GM23338 (cell line): ENCODE measurements at regions not wholly inside any gene's neighbourhood (a gene's known extent, or its start where the extent isn't known, plus 50 kb on each side); places are given as distances from the start of the nearest gene placed in this dataset.

Source experiments
- ATAC-seq: fragments of 200-7000 bp; cut with Tn5 transposase; 3 replicates; pipeline ENCODE4 v1.9.1; 2020
- DNase-seq: peaks from one replicate; pipeline ENCODE4 v3.0.0-alpha.2; 2015; ENCODE audit warnings: low spot score
- H2AFZ ChIP-seq: fragments of 200-600 bp; sonication (generic); 2 replicates; pipeline ENCODE4 v1.8.0; 2016; ENCODE audit warnings: antibody characterized with exemption, mild to moderate bottlenecking, moderate library complexity
- H3F3A ChIP-seq: fragments of 200-600 bp; sonication (generic); replicated peaks from 2 replicates; pipeline ENCODE4 v1.8.0; 2017; ENCODE audit warnings: antibody characterized with exemption, mixed run types, low read depth
- H3K27ac ChIP-seq: fragments of 200-600 bp; sonication (generic); 2 replicates; pipeline ENCODE4 v1.6.1; 2016; ENCODE audit warnings: low read depth
- H3K27me3 ChIP-seq: fragments of 200-600 bp; sonication (generic); 2 replicates; pipeline ENCODE4 v1.8.0; 2016; ENCODE audit warnings: mild to moderate bottlenecking, mixed run types, moderate library complexity; ENCODE audit not compliant: insufficient read depth
- H3K36me3 ChIP-seq: fragments of 200-600 bp; sonication (generic); 2 replicates; pipeline ENCODE4 v1.8.0; 2016; ENCODE audit warnings: mild to moderate bottlenecking; ENCODE audit not compliant: insufficient read depth
- H3K4me1 ChIP-seq: fragments of 200-600 bp; sonication (generic); 2 replicates; pipeline ENCODE4 v1.8.0; 2016; ENCODE audit warnings: mild to moderate bottlenecking, moderate library complexity; ENCODE audit not compliant: insufficient read depth
- H3K4me2 ChIP-seq: fragments of 200-600 bp; sonication (generic); 2 replicates; pipeline ENCODE4 v1.7.1; 2017; ENCODE audit warnings: mixed run types
- H3K4me3 ChIP-seq: fragments of 200-600 bp; sonication (generic); 2 replicates; pipeline ENCODE4 v1.6.1; 2016; ENCODE audit warnings: mixed run types
- H3K79me2 ChIP-seq: fragments of 200-600 bp; sonication (generic); replicated peaks from 2 replicates; pipeline ENCODE4 v1.8.0; 2017; ENCODE audit warnings: mild to moderate bottlenecking; ENCODE audit not compliant: insufficient read depth
- H3K9me2 ChIP-seq: fragments of 200-600 bp; sonication (generic); 2 replicates; pipeline ENCODE4 v1.8.0; 2017; ENCODE audit not compliant: insufficient read depth
- H4K20me1 ChIP-seq: fragments of 200-600 bp; sonication (generic); replicated peaks from 2 replicates; pipeline ENCODE4 v1.8.0; 2017; ENCODE audit warnings: mild to moderate bottlenecking; ENCODE audit not compliant: insufficient read depth
- H3K27ac Mint-ChIP-seq: 2 replicates; pipeline ENCODE4 v1.8.0; 2020; ENCODE audit warnings: inconsistent platforms, mild to moderate bottlenecking, moderate library complexity, mixed read lengths
- H3K27me3 Mint-ChIP-seq: 3 replicates; pipeline ENCODE4 v1.8.0; 2022; ENCODE audit warnings: low read depth, mild to moderate bottlenecking, moderate library complexity, mixed read lengths, inconsistent platforms; ENCODE audit not compliant: insufficient read depth, poor library complexity
- H3K36me3 Mint-ChIP-seq: 3 replicates; pipeline ENCODE4 v1.8.0; 2021; ENCODE audit warnings: low read depth, mild to moderate bottlenecking, inconsistent platforms, moderate library complexity, mixed read lengths
- H3K4me1 Mint-ChIP-seq: 3 replicates; pipeline ENCODE4 v1.8.0; 2020; ENCODE audit warnings: mild to moderate bottlenecking, inconsistent platforms, mixed read lengths
- H3K4me3 Mint-ChIP-seq: 3 replicates; pipeline ENCODE4 v1.8.0; 2021; ENCODE audit warnings: moderate library complexity, mild to moderate bottlenecking, inconsistent platforms, mixed read lengths
- H3K9me3 Mint-ChIP-seq: 3 replicates; pipeline ENCODE4 v1.8.0; 2020; ENCODE audit warnings: moderate library complexity, mild to moderate bottlenecking, inconsistent platforms, mixed read lengths
- CREB1 ChIP-seq: fragments of 250-450 bp; sonication (Bioruptor Pico); IDR thresholded peaks from 2 replicates; pipeline ENCODE4 v1.5.0; 2020; ENCODE audit warnings: low read depth, mild to moderate bottlenecking, moderate library complexity
- ETS1 ChIP-seq: IDR thresholded peaks from 2 replicates; pipeline ENCODE4 v1.6.1; 2016; ENCODE audit warnings: antibody characterized with exemption
- EZH2 ChIP-seq: fragments of 200-600 bp; sonication (generic); IDR thresholded peaks from one replicate; pipeline ENCODE4 v1.8.0; 2017; ENCODE audit warnings: antibody characterized with exemption, mild to moderate bottlenecking, low read depth; ENCODE audit not compliant: unreplicated experiment
- NANOG ChIP-seq: IDR thresholded peaks from 2 replicates; pipeline ENCODE4 v1.6.1; 2016; ENCODE audit warnings: antibody characterized with exemption, borderline replicate concordance
- POLR2AphosphoS5 ChIP-seq: IDR thresholded peaks from 2 replicates; pipeline ENCODE4 v1.6.1; 2016; ENCODE audit warnings: antibody characterized with exemption, low read depth
- STAT1 ChIP-seq: IDR thresholded peaks from one replicate; pipeline ENCODE4 v1.6.1; 2016; ENCODE audit warnings: antibody characterized with exemption; ENCODE audit not compliant: unreplicated experiment
- ZNF114 ChIP-seq: fragments of 250-450 bp; sonication (Bioruptor Pico); IDR thresholded peaks from 2 replicates; pipeline ENCODE4 v1.5.0; 2020; ENCODE audit warnings: mild to moderate bottlenecking, moderate library complexity
- ZNF331 ChIP-seq: fragments of 250-450 bp; sonication (Bioruptor Pico); IDR thresholded peaks from 2 replicates; pipeline ENCODE4 v1.5.0; 2020; ENCODE audit warnings: low read depth, mild to moderate bottlenecking, moderate library complexity
- ZNF462 ChIP-seq: fragments of 250-450 bp; sonication (Bioruptor Pico); IDR thresholded peaks from 2 replicates; pipeline ENCODE4 v1.5.0; 2020; ENCODE audit warnings: mild to moderate bottlenecking, moderate library complexity
- TF ChIP-seq, protein P1 (sequence below): IDR thresholded peaks from one replicate; pipeline ENCODE4 v1.6.1; 2018; ENCODE audit warnings: antibody characterized with exemption; ENCODE audit not compliant: unreplicated experiment

- TF ChIP-seq, protein P1, sequence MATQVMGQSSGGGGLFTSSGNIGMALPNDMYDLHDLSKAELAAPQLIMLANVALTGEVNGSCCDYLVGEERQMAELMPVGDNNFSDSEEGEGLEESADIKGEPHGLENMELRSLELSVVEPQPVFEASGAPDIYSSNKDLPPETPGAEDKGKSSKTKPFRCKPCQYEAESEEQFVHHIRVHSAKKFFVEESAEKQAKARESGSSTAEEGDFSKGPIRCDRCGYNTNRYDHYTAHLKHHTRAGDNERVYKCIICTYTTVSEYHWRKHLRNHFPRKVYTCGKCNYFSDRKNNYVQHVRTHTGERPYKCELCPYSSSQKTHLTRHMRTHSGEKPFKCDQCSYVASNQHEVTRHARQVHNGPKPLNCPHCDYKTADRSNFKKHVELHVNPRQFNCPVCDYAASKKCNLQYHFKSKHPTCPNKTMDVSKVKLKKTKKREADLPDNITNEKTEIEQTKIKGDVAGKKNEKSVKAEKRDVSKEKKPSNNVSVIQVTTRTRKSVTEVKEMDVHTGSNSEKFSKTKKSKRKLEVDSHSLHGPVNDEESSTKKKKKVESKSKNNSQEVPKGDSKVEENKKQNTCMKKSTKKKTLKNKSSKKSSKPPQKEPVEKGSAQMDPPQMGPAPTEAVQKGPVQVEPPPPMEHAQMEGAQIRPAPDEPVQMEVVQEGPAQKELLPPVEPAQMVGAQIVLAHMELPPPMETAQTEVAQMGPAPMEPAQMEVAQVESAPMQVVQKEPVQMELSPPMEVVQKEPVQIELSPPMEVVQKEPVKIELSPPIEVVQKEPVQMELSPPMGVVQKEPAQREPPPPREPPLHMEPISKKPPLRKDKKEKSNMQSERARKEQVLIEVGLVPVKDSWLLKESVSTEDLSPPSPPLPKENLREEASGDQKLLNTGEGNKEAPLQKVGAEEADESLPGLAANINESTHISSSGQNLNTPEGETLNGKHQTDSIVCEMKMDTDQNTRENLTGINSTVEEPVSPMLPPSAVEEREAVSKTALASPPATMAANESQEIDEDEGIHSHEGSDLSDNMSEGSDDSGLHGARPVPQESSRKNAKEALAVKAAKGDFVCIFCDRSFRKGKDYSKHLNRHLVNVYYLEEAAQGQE: no peak
- TF ChIP-seq ETS1 (no peak), EZH2 (no peak), STAT1 (no peak)
Measured at GRCh38 chrX:39820938-39821708, 276.6 kb downstream of the BCOR start (continued).

DNA sequence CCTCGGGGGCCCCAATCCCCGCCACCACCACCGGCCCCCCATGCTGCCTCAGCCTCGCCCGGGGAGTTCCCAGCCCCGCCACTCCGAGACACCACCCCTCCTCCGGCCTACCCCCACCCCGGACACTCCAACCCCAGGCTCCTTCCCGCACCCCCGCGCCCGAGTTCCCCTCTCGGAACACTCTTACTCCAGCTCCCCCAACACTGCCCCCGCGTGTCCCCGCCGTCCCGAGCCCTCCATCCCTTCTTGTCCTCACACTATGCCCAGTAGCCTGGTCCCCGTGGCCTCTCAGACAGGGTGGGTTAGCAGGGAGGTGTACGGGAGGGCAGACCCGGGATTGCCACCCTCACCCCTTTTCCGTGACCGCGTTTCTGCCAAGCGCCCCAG is 276.1 kb downstream of the BCOR start:
- Histone ChIP-seq H2AFZ (no peak overlapping the region), H3K4me2 (peak overlapping the region; percentile 68; the same call in 1 of the 2 replicates), H3K79me2 (no peaks in the 10 kb centered on the region), H3K27ac (no peak overlapping the region; the same call in 1 of the 2 replicates), H3K4me3 (peak overlapping the region; percentile 49), H3K36me3 (no peaks in the 10 kb centered on the region), H3K9me2 (no peaks in the 10 kb centered on the region), H3K4me1 (peaks cover 23% of the 10 kb centered on the region), H3F3A (no peaks in the 10 kb centered on the region), H3K27me3 (peaks cover 7% of the 10 kb centered on the region; the same call in 1 of the 2 replicates), H4K20me1 (no peaks in the 10 kb centered on the region)
- H3K4me1 Mint-ChIP-seq: peaks cover 51% of the 10 kb centered on the region
- no peak overlapping the region for H3K27ac Mint-ChIP-seq
- H3K27me3 Mint-ChIP-seq: peaks cover 22% of the 10 kb centered on the region
- ATAC-seq (no peak), DNase-seq (no peak)
- H3K9me3 Mint-ChIP-seq: peaks cover 3% of the 10 kb centered on the region; the same call in 1 of the 3 replicates
- peak overlapping the region; percentile 55; the same call in 2 of the 3 replicates for H3K4me3 Mint-ChIP-seq
- no peaks in the 10 kb centered on the region; the same call in 2 of the 3 replicates for H3K36me3 Mint-ChIP-seq
- TF ChIP-seq POLR2AphosphoS5 (no peak), NANOG (no peak), ZNF114 (CRISPR knock-in tag) (no peak), CREB1 (CRISPR knock-in tag) (no peak), EZH2 (no peak), STAT1 (no peak), ZNF462 (no peak), ZNF331 (CRISPR knock-in tag) (no peak), ETS1 (no peak)
